ENCODE measurements at regions not wholly inside any gene's neighbourhood (a gene's known extent, or its start where the extent isn't known, plus 50 kb on each side); places are given as distances from the start of the nearest gene placed in this dataset.

DNA sequence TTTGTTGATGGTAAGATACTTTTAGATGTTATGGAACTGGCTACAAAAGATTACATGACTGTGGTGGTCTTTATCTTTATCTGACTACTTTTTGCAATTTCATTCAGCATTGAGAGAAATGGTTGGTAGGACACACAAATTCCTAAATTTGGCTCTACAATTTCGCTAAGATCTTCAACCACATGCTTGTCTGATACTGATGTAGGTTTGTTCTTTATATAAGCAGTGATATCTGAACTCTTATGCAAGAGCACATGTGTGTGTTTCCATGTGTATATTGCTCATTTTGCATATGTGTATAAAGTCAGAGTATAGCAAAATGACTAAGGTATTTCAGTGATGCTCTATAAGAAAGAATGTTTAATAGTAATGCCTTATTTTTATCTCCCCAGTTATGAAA lies 501.5 kb downstream of the ARL4A start:
- no peak for TF ChIP-seq CTCF (IDR thresholded peaks at IDR 0.05; ENCODE audit: partially characterized antibody, unreplicated experiment)
- Mint-ChIP-seq H3K4me1 (ENCODE audit: low read depth, unreplicated experiment) (no peaks in the 10 kb centered on the region), H3K27ac (ENCODE audit: unreplicated experiment) (no peak overlapping the region), H3K9me3 (ENCODE audit: unreplicated experiment) (no peaks in the 10 kb centered on the region), H3K36me3 (ENCODE audit: unreplicated experiment) (no peaks in the 10 kb centered on the region), H3K27me3 (ENCODE audit: unreplicated experiment) (no peaks in the 10 kb centered on the region), H3K4me3 (ENCODE audit: unreplicated experiment) (no peak overlapping the region)
- no peak for DNase-seq

- Mint-ChIP-seq H3K4me3 (ENCODE audit: unreplicated experiment) (no peak overlapping the region), H3K27ac (ENCODE audit: unreplicated experiment) (no peak overlapping the region), H3K4me1 (ENCODE audit: low read depth, unreplicated experiment) (no peaks in the 10 kb centered on the region), H3K9me3 (ENCODE audit: unreplicated experiment) (no peaks in the 10 kb centered on the region), H3K36me3 (ENCODE audit: unreplicated experiment) (no peaks in the 10 kb centered on the region), H3K27me3 (ENCODE audit: unreplicated experiment) (no peaks in the 10 kb centered on the region)
- DNase-seq: no peak
- no peak for TF ChIP-seq CTCF (IDR thresholded peaks at IDR 0.05; ENCODE audit: partially characterized antibody, unreplicated experiment)
These were observed 502.2 kb downstream of the ARL4A start for GRCh38 chr7:13189668-13190067.

DNA sequence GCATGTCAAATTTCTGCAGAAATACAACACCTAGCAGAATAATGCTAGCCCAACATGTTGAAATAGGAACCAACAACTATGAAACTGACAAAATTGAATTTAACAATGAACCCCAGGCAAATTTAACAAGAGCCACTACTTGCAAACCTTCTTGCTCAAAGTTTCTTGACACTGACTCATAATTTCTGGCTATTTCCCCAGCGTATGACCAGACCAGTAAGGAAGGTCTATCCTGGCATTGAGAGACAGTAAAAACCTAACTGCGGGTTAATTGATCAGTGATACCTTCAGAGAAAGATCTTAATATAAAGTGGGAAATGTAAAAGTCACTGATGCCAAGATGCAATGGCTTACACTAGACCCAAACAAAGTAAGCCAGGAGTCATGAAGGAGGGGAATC lies 510.1 kb downstream of the ARL4A start:
- no peak overlapping the region for H3K27ac Mint-ChIP-seq (ENCODE audit: unreplicated experiment)
- no peak for TF ChIP-seq CTCF (IDR thresholded peaks at IDR 0.05; ENCODE audit: partially characterized antibody, unreplicated experiment)
- H3K4me3 Mint-ChIP-seq (ENCODE audit: unreplicated experiment): no peak overlapping the region
- no peak for DNase-seq
- no peaks in the 10 kb centered on the region for H3K27me3 Mint-ChIP-seq (ENCODE audit: unreplicated experiment)
- no peaks in the 10 kb centered on the region for H3K36me3 Mint-ChIP-seq (ENCODE audit: unreplicated experiment)
- no peaks in the 10 kb centered on the region for H3K4me1 Mint-ChIP-seq (ENCODE audit: low read depth, unreplicated experiment)
- H3K9me3 Mint-ChIP-seq (ENCODE audit: unreplicated experiment): no peaks in the 10 kb centered on the region

DNA sequence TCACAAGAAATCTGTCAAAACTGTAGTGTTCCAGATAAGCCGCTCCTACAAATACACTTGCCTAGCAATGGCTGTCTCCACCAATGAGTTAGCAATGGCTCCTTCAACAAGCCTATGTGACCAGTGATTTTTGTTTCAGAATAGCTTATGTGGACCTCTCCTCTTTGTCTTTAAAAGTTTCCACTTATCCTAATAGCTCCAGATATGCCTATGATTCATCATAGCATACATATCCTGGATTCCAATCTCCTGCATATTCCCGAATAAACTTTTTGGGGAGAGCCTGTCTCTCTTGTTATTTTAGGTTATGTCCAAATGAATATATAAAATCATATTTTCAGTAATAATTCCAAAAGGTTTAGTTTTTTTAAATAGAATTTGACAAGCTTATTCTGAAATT lies 510.6 kb downstream of the ARL4A start:
- Mint-ChIP-seq H3K4me3 (ENCODE audit: unreplicated experiment) (no peak overlapping the region), H3K27ac (ENCODE audit: unreplicated experiment) (no peak overlapping the region), H3K27me3 (ENCODE audit: unreplicated experiment) (no peaks in the 10 kb centered on the region), H3K9me3 (ENCODE audit: unreplicated experiment) (no peaks in the 10 kb centered on the region), H3K36me3 (ENCODE audit: unreplicated experiment) (no peaks in the 10 kb centered on the region), H3K4me1 (ENCODE audit: low read depth, unreplicated experiment) (no peaks in the 10 kb centered on the region)
- no peak for TF ChIP-seq CTCF (IDR thresholded peaks at IDR 0.05; ENCODE audit: partially characterized antibody, unreplicated experiment)
- no peak for DNase-seq

DNA sequence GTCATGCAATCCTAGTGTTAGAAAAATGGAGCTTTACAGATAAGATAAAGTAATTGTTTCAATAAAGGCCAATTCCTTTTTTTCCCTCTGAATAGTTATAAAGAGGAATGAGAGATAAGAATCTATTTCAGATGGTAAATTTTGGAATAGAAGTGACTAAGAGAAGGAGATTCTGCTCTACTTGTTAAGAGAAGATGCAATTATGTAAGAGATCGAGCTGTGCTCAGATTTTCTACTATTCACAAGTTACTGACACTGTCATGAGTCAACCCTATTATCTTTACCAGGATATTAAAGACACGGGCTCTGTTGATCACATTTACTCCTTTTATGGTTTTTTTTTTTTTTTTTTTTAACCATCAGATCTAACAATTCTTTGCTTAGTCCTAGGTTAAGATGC lies 511.3 kb downstream of the ARL4A start:
- no peaks in the 10 kb centered on the region for H3K27me3 Mint-ChIP-seq (ENCODE audit: unreplicated experiment)
- DNase-seq: no peak
- H3K4me1 Mint-ChIP-seq (ENCODE audit: low read depth, unreplicated experiment): no peaks in the 10 kb centered on the region
- H3K4me3 Mint-ChIP-seq (ENCODE audit: unreplicated experiment): no peak overlapping the region
- H3K9me3 Mint-ChIP-seq (ENCODE audit: unreplicated experiment): no peaks in the 10 kb centered on the region
- H3K36me3 Mint-ChIP-seq (ENCODE audit: unreplicated experiment): no peaks in the 10 kb centered on the region
- H3K27ac Mint-ChIP-seq (ENCODE audit: unreplicated experiment): no peak overlapping the region
- TF ChIP-seq CTCF (IDR thresholded peaks at IDR 0.05; ENCODE audit: partially characterized antibody, unreplicated experiment): no peak
